PC-3 (cell line): ENCODE measurements at regions not wholly inside any gene's neighbourhood (a gene's known extent, or its start where the extent isn't known, plus 50 kb on each side); places are given as distances from the start of the nearest gene placed in this dataset.

Experiments used
- CTCF ChIP-seq: fragments of 300-600 bp; sonication (generic); conservative IDR thresholded peaks from 2 replicates; pipeline ENCODE4 v1.5.1; 2017; ENCODE audit warnings: antibody characterized with exemption, low read depth, mild to moderate bottlenecking, low read length
- EZH2 ChIP-seq: fragments of 300-600 bp; sonication (generic); IDR thresholded peaks from one replicate; pipeline ENCODE4 v1.6.1; 2017; ENCODE audit warnings: antibody characterized with exemption, mild to moderate bottlenecking, low read length; ENCODE audit not compliant: unreplicated experiment
- EZH2phosphoT487 ChIP-seq: fragments of 300-600 bp; sonication (generic); IDR thresholded peaks from 2 replicates; pipeline ENCODE4 v1.6.1; 2018; ENCODE audit warnings: mild to moderate bottlenecking, antibody characterized with exemption, low read length, borderline replicate concordance

DNA sequence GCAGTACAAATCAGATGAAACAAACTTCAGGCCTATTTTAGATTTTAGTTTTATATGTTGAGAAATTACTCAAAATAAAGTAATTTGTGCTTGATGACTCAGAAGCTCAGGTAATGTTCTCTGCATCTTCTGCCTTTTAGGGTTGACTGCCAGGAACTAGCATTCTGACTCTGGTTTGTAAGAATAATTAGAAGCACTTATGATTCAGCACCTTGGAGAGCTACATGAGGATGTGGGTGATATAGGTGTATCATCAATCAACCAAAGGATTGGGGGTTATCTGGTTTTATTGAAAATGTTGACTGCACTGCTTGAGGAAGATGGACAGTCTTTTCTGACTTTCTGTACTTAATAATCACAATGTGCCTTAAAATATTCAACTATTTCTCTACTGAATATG, 118.7 kb upstream of the SGCD start:
- TF ChIP-seq CTCF (no peak), EZH2 (no peak), EZH2phosphoT487 (no peak)
